ENCODE measurements at regions not wholly inside any gene's neighbourhood (a gene's known extent, or its start where the extent isn't known, plus 50 kb on each side); places are given as distances from the start of the nearest gene placed in this dataset.

DNA sequence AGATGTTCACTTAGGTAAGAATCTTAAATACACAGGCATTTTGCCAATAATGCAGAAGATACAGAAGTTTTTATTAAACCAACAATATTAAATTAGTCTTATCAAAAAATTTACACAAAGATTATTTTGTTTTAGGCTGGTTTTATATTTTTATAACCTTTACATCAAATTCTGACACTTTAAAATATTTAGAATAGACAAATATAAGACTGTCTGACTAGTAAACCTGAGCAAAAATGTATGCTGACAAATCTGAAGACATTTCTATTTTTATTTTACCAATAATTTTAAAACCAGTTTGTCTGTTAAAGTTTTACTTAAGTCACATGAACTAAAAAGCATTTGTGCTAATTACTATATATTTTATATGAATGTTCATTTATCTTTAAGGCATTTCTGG, 72.1 kb upstream of the ZNF236 start:
- Histone ChIP-seq H3K79me2 (ENCODE audit: control insufficient read depth, insufficient read depth, low read length) (no peaks in the 10 kb centered on the region), H3K27me3 (ENCODE audit: control insufficient read depth, insufficient read depth, low read length) (no peaks in the 10 kb centered on the region), H2AFZ (ENCODE audit: low read length) (no peak overlapping the region), H3K9ac (ENCODE audit: insufficient read depth, low read length) (no peak overlapping the region), H3K4me1 (ENCODE audit: control insufficient read depth, extremely low read depth, insufficient read depth, low read length) (no peaks in the 10 kb centered on the region), H3K4me2 (ENCODE audit: extremely low read depth, insufficient read depth, low read length) (no peak overlapping the region), H3K4me3 (replicated peaks in 1 of 4; ENCODE audit: control extremely low read depth in 1 of 4, insufficient read depth in 1 of 4, low read depth in 3 of 4, low read length in 4 of 4) (no peak overlapping the region), H3K27ac (ENCODE audit: insufficient read depth, low read length) (no peak overlapping the region), H3K9me3 (ENCODE audit: control insufficient read depth, insufficient read depth, low read depth, low read length) (no peaks in the 10 kb centered on the region), H4K20me1 (ENCODE audit: control insufficient read depth, extremely low read depth, insufficient read depth, low read length) (no peaks in the 10 kb centered on the region), H3K36me3 (ENCODE audit: control insufficient read depth, insufficient read depth, low read length) (no peaks in the 10 kb centered on the region)
- TF ChIP-seq, protein P1, sequence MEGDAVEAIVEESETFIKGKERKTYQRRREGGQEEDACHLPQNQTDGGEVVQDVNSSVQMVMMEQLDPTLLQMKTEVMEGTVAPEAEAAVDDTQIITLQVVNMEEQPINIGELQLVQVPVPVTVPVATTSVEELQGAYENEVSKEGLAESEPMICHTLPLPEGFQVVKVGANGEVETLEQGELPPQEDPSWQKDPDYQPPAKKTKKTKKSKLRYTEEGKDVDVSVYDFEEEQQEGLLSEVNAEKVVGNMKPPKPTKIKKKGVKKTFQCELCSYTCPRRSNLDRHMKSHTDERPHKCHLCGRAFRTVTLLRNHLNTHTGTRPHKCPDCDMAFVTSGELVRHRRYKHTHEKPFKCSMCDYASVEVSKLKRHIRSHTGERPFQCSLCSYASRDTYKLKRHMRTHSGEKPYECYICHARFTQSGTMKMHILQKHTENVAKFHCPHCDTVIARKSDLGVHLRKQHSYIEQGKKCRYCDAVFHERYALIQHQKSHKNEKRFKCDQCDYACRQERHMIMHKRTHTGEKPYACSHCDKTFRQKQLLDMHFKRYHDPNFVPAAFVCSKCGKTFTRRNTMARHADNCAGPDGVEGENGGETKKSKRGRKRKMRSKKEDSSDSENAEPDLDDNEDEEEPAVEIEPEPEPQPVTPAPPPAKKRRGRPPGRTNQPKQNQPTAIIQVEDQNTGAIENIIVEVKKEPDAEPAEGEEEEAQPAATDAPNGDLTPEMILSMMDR (conservative IDR thresholded peaks at IDR 0.05 in 1 of 2, IDR thresholded peaks at IDR 0.05 in 1 of 2; ENCODE audit: low read depth in 1 of 2, low read length in 2 of 2), result no peak
- TF ChIP-seq EZH2 (IDR thresholded peaks at IDR 0.05; ENCODE audit: low read length, missing control alignments), result no peak
- DNase-seq (ENCODE audit: low read depth in 2 of 2), result no peak

DNA sequence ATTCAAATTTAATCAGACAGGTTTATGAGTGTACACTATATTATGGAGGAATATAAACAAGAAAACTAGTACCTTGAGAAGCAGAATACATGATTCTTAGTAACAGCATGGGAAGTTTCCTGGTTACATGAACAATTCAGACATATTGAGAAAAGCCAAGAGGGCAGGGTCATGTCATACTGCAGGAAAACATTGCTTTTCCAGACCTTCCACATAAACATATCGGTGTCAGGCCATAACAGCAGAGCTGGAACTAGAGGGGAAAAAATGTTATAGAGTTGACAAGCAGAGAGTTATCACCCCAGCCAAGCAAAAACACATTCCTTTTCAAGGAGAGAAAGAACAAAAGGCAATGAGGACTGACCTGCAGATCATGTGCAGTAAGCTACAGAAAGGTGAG, 74.7 kb upstream of the ZNF236 start:
- no peaks in the 10 kb centered on the region for H3K79me2 ChIP-seq (ENCODE audit: control insufficient read depth, insufficient read depth, low read length)
- H2AFZ ChIP-seq (ENCODE audit: low read length), result no peak overlapping the region
- H3K27ac ChIP-seq (ENCODE audit: insufficient read depth, low read length), result no peak overlapping the region
- DNase-seq (ENCODE audit: low read depth in 2 of 2), result no peak
- no peaks in the 10 kb centered on the region for H4K20me1 ChIP-seq (ENCODE audit: control insufficient read depth, extremely low read depth, insufficient read depth, low read length)
- no peak overlapping the region for H3K9ac ChIP-seq (ENCODE audit: insufficient read depth, low read length)
- no peaks in the 10 kb centered on the region for H3K36me3 ChIP-seq (ENCODE audit: control insufficient read depth, insufficient read depth, low read length)
- TF ChIP-seq, protein P1 (conservative IDR thresholded peaks at IDR 0.05 in 1 of 2, IDR thresholded peaks at IDR 0.05 in 1 of 2; ENCODE audit: low read depth in 1 of 2, low read length in 2 of 2), result no peak
- TF ChIP-seq EZH2 (IDR thresholded peaks at IDR 0.05; ENCODE audit: low read length, missing control alignments), result no peak
- no peaks in the 10 kb centered on the region for H3K9me3 ChIP-seq (ENCODE audit: control insufficient read depth, insufficient read depth, low read depth, low read length)
- no peaks in the 10 kb centered on the region for H3K27me3 ChIP-seq (ENCODE audit: control insufficient read depth, insufficient read depth, low read length)
- H3K4me2 ChIP-seq (ENCODE audit: extremely low read depth, insufficient read depth, low read length), result no peak overlapping the region
- H3K4me1 ChIP-seq (ENCODE audit: control insufficient read depth, extremely low read depth, insufficient read depth, low read length), result no peaks in the 10 kb centered on the region
- no peak overlapping the region for H3K4me3 ChIP-seq (replicated peaks in 1 of 4; ENCODE audit: control extremely low read depth in 1 of 4, insufficient read depth in 1 of 4, low read depth in 3 of 4, low read length in 4 of 4)

DNA sequence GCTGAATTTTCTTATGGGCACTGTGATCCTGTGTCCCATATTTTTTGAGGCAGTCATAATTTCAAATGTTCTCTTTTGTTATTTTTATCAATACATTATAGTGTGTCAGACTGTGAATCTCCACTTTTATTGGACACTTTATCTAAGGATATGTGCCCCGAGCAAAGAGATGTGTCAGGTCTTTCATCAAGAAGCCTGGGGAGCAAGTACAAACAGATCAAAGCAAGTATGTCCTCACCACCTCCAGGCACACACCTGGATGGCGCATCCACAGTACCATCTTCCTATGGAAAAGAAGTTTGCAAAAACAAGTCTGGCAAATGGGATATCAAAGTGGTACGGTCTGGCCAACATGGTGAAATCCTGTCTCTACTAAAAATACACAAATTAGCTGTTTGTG, 81.0 kb upstream of the ZNF236 start:
- Histone ChIP-seq H3K79me2 (ENCODE audit: control insufficient read depth, insufficient read depth, low read length) (no peaks in the 10 kb centered on the region), H3K36me3 (ENCODE audit: control insufficient read depth, insufficient read depth, low read length) (no peaks in the 10 kb centered on the region)

More for the DNA sequence above, 81.0 kb upstream of the ZNF236 start:
- no peaks in the 10 kb centered on the region for H3K27me3 ChIP-seq (ENCODE audit: control insufficient read depth, insufficient read depth, low read length)
- H3K4me3 ChIP-seq (replicated peaks in 1 of 4; ENCODE audit: control extremely low read depth in 1 of 4, insufficient read depth in 1 of 4, low read depth in 3 of 4, low read length in 4 of 4), result no peak overlapping the region
- no peaks in the 10 kb centered on the region for H4K20me1 ChIP-seq (ENCODE audit: control insufficient read depth, extremely low read depth, insufficient read depth, low read length)
- no peak overlapping the region for H3K4me2 ChIP-seq (ENCODE audit: extremely low read depth, insufficient read depth, low read length)
- H3K27ac ChIP-seq (ENCODE audit: insufficient read depth, low read length), result no peak overlapping the region
- H3K9ac ChIP-seq (ENCODE audit: insufficient read depth, low read length), result no peak overlapping the region
- no peak overlapping the region for H2AFZ ChIP-seq (ENCODE audit: low read length)
- H3K9me3 ChIP-seq (ENCODE audit: control insufficient read depth, insufficient read depth, low read depth, low read length), result no peaks in the 10 kb centered on the region
- no peaks in the 10 kb centered on the region for H3K4me1 ChIP-seq (ENCODE audit: control insufficient read depth, extremely low read depth, insufficient read depth, low read length)
- no peak for DNase-seq (ENCODE audit: low read depth in 2 of 2)
- TF ChIP-seq EZH2 (IDR thresholded peaks at IDR 0.05; ENCODE audit: low read length, missing control alignments), result no peak
- TF ChIP-seq, protein P1 (conservative IDR thresholded peaks at IDR 0.05 in 1 of 2, IDR thresholded peaks at IDR 0.05 in 1 of 2; ENCODE audit: low read depth in 1 of 2, low read length in 2 of 2), result no peak

All from fibroblast of lung (primary cell).